GM19035 (cell line): ENCODE measurements at regions not wholly inside any gene's neighbourhood (a gene's known extent, or its start where the extent isn't known, plus 50 kb on each side); places are given as distances from the start of the nearest gene placed in this dataset.

Source experiments
- ATAC-seq: cut with Tn5 transposase; IDR thresholded peaks from one replicate; pipeline ENCODE4 v1.9.1; 2021; ENCODE audit not compliant: unreplicated experiment

- ATAC-seq: no peak
Measured at GRCh38 chr12:130070126-130070611, 92.1 kb upstream of the FZD10 start.

- ATAC-seq: no peak
Measured at GRCh38 chr12:130073721-130074120, 88.5 kb upstream of the FZD10 start.

GRCh38 chr12:130074661-130075406 is 87.4 kb upstream of the FZD10 start:
- ATAC-seq: no peak

GRCh38 chr12:130075497-130076076 is 86.7 kb upstream of the FZD10 start:
- no peak for ATAC-seq

- no peak for ATAC-seq
Measured at GRCh38 chr12:130076126-130076525, 86.1 kb upstream of the FZD10 start.

- no peak for ATAC-seq
Measured at GRCh38 chr12:130076752-130077151, 85.5 kb upstream of the FZD10 start.

- no peak for ATAC-seq
Measured at GRCh38 chr12:130078852-130079251, 83.4 kb upstream of the FZD10 start.

GRCh38 chr12:130079279-130079678 is 83.0 kb upstream of the FZD10 start:
- no peak for ATAC-seq

- no peak for ATAC-seq
Measured at GRCh38 chr12:130080205-130080604, 82.1 kb upstream of the FZD10 start.

- ATAC-seq: no peak
Measured at GRCh38 chr12:130081117-130081805, 81.0 kb upstream of the FZD10 start.

- ATAC-seq: no peak
Measured at GRCh38 chr12:130083002-130083401, 79.3 kb upstream of the FZD10 start.

GRCh38 chr12:130083734-130084133 is 78.5 kb upstream of the FZD10 start:
- no peak for ATAC-seq

- no peak for ATAC-seq
Measured at GRCh38 chr12:130084359-130084758, 77.9 kb upstream of the FZD10 start.

- no peak for ATAC-seq
Measured at GRCh38 chr12:130086248-130086647, 76.0 kb upstream of the FZD10 start.

GRCh38 chr12:130086797-130087196 is 75.5 kb upstream of the FZD10 start:
- no peak for ATAC-seq

- no peak for ATAC-seq
Measured at GRCh38 chr12:130087222-130087621, 75.0 kb upstream of the FZD10 start.

- ATAC-seq: no peak
Measured at GRCh38 chr12:130088504-130088903, 73.8 kb upstream of the FZD10 start.

- no peak for ATAC-seq
Measured at GRCh38 chr12:130090542-130090941, 71.7 kb upstream of the FZD10 start.

- no peak for ATAC-seq
Measured at GRCh38 chr12:130093380-130093779, 68.9 kb upstream of the FZD10 start.

- ATAC-seq: no peak
Measured at GRCh38 chr12:130097342-130097741, 64.9 kb upstream of the FZD10 start.

GRCh38 chr12:130097798-130098255 is 64.4 kb upstream of the FZD10 start:
- ATAC-seq: no peak
